MM.1S (cell line): ENCODE measurements at regions not wholly inside any gene's neighbourhood (a gene's known extent, or its start where the extent isn't known, plus 50 kb on each side); places are given as distances from the start of the nearest gene placed in this dataset.

Experiments used
- DNase-seq: peaks from one replicate; pipeline ENCODE4 v3.0.0-alpha.2; 2015
- H2AFZ ChIP-seq: fragments of 300-600 bp; sonication (generic); 2 replicates; pipeline ENCODE4 v1.6.0; 2016; ENCODE audit warnings: antibody characterized with exemption, low read length
- H3F3A ChIP-seq: fragments of 300-600 bp; sonication (generic); 2 replicates; pipeline ENCODE4 v1.6.1; 2016; ENCODE audit warnings: mild to moderate bottlenecking, antibody characterized with exemption, low read length, moderate library complexity, mixed read lengths; ENCODE audit not compliant: insufficient read depth
- H3K27ac ChIP-seq: fragments of 300-600 bp; sonication (generic); 2 replicates; pipeline ENCODE4 v1.5.1; 2016; ENCODE audit warnings: mild to moderate bottlenecking, low read length
- H3K27me3 ChIP-seq: fragments of 300-600 bp; sonication (generic); replicated peaks from 2 replicates; pipeline ENCODE4 v1.6.0; 2016; ENCODE audit warnings: low read length; ENCODE audit not compliant: insufficient read depth
- H3K36me3 ChIP-seq: fragments of 300-600 bp; sonication (generic); replicated peaks from 2 replicates; pipeline ENCODE4 v1.6.1; 2016; ENCODE audit warnings: mild to moderate bottlenecking, low read length, mixed read lengths; ENCODE audit not compliant: insufficient read depth
- H3K4me1 ChIP-seq: fragments of 300-600 bp; sonication (generic); 2 replicates; pipeline ENCODE4 v1.6.1; 2016; ENCODE audit warnings: low read length, mixed read lengths
- H3K4me2 ChIP-seq: fragments of 300-600 bp; sonication (generic); 2 replicates; pipeline ENCODE4 v1.6.0; 2016; ENCODE audit warnings: low read depth, low read length
- H3K4me3 ChIP-seq: fragments of 300-600 bp; sonication (generic); 2 replicates; pipeline ENCODE4 v1.5.1; 2016; ENCODE audit warnings: low read length, mixed read lengths
- H3K79me2 ChIP-seq: fragments of 300-600 bp; sonication (generic); 2 replicates; pipeline ENCODE4 v1.6.1; 2016; ENCODE audit warnings: mixed run types, low read length, mixed read lengths
- H3K9ac ChIP-seq: fragments of 300-600 bp; sonication (generic); 2 replicates; pipeline ENCODE4 v1.6.1; 2016; ENCODE audit warnings: low read length, mixed read lengths
- H3K9me2 ChIP-seq: fragments of 300-600 bp; sonication (generic); replicated peaks from 2 replicates; pipeline ENCODE4 v1.6.1; 2016; ENCODE audit warnings: mild to moderate bottlenecking, low read length, mixed read lengths; ENCODE audit not compliant: insufficient read depth
- H3K9me3 ChIP-seq: fragments of 300-600 bp; sonication (generic); replicated peaks from 2 replicates; pipeline ENCODE4 v1.6.1; 2016; ENCODE audit warnings: mild to moderate bottlenecking, low read length, mixed read lengths; ENCODE audit not compliant: insufficient read depth
- H4K20me1 ChIP-seq: fragments of 300-600 bp; sonication (generic); 2 replicates; pipeline ENCODE4 v1.6.1; 2016; ENCODE audit warnings: mild to moderate bottlenecking, low read length, moderate library complexity, mixed read lengths; ENCODE audit not compliant: insufficient read depth
- CTCF ChIP-seq: fragments of 300-600 bp; sonication (generic); IDR thresholded peaks from 2 replicates; pipeline ENCODE4 v1.5.1; 2016; ENCODE audit warnings: antibody characterized with exemption, low read length, mixed read lengths
- EZH2 ChIP-seq: fragments of 300-600 bp; sonication (generic); optimal IDR thresholded peaks from 2 replicates; pipeline ENCODE3; 2017; ENCODE audit warnings: low read depth, mild to moderate bottlenecking, antibody characterized with exemption, low read length, mixed read lengths
- EZH2phosphoT487 ChIP-seq: fragments of 300-600 bp; sonication (generic); IDR thresholded peaks from 2 replicates; pipeline ENCODE4 v1.6.1; 2018; ENCODE audit warnings: antibody characterized with exemption, low read length

- no peaks in the 10 kb centered on the region for H3K27me3 ChIP-seq
- H3K9me3 ChIP-seq, result no peaks in the 10 kb centered on the region
- H3K27ac ChIP-seq, result no peak overlapping the region
Measured at GRCh38 chr10:124240839-124241291, 147.5 kb upstream of the CHST15 start.

GRCh38 chr10:124239696-124240095 is 146.3 kb upstream of the CHST15 start:
- no peak for DNase-seq
- no peaks in the 10 kb centered on the region for H3K79me2 ChIP-seq
- no peaks in the 10 kb centered on the region for H3K9me2 ChIP-seq
- no peak overlapping the region for H3K4me2 ChIP-seq
- no peaks in the 10 kb centered on the region for H3F3A ChIP-seq
- H4K20me1 ChIP-seq, result no peaks in the 10 kb centered on the region
- H2AFZ ChIP-seq, result no peak overlapping the region
- no peaks in the 10 kb centered on the region for H3K27me3 ChIP-seq
- no peak overlapping the region for H3K4me3 ChIP-seq
- H3K4me1 ChIP-seq, result peaks cover 16% of the 10 kb centered on the region
- no peaks in the 10 kb centered on the region for H3K9me3 ChIP-seq
- no peak overlapping the region for H3K9ac ChIP-seq
- no peak for TF ChIP-seq CTCF
- TF ChIP-seq EZH2phosphoT487, result no peak
- no peak for TF ChIP-seq EZH2
- H3K27ac ChIP-seq, result no peak overlapping the region
- no peaks in the 10 kb centered on the region for H3K36me3 ChIP-seq

More at GRCh38 chr10:124240839-124241291, 147.5 kb upstream of the CHST15 start:
- peaks cover 16% of the 10 kb centered on the region for H3K4me1 ChIP-seq
- no peak overlapping the region for H3K4me2 ChIP-seq
- H3K9ac ChIP-seq, result no peak overlapping the region
- H3K36me3 ChIP-seq, result no peaks in the 10 kb centered on the region
- H3K9me2 ChIP-seq, result no peaks in the 10 kb centered on the region
- no peak for TF ChIP-seq EZH2
- TF ChIP-seq CTCF, result no peak
- no peak for TF ChIP-seq EZH2phosphoT487
- H2AFZ ChIP-seq, result no peak overlapping the region
- H3K79me2 ChIP-seq, result no peaks in the 10 kb centered on the region
- H3F3A ChIP-seq, result no peaks in the 10 kb centered on the region
- H3K4me3 ChIP-seq, result no peak overlapping the region
- no peaks in the 10 kb centered on the region for H4K20me1 ChIP-seq
- DNase-seq, result no peak

GRCh38 chr10:124239134-124239533 is 145.7 kb upstream of the CHST15 start:
- H3K9me3 ChIP-seq, result no peaks in the 10 kb centered on the region
- H3K4me2 ChIP-seq, result no peak overlapping the region
- H3K27me3 ChIP-seq, result no peaks in the 10 kb centered on the region
- H3F3A ChIP-seq, result no peaks in the 10 kb centered on the region
- no peak overlapping the region for H2AFZ ChIP-seq
- no peak overlapping the region for H3K9ac ChIP-seq
- no peaks in the 10 kb centered on the region for H3K9me2 ChIP-seq
- DNase-seq, result no peak
- H3K4me1 ChIP-seq, result peaks cover 16% of the 10 kb centered on the region
- no peaks in the 10 kb centered on the region for H4K20me1 ChIP-seq
- H3K27ac ChIP-seq, result no peak overlapping the region
- TF ChIP-seq CTCF, result no peak
- TF ChIP-seq EZH2phosphoT487, result no peak
- TF ChIP-seq EZH2, result no peak
- no peaks in the 10 kb centered on the region for H3K36me3 ChIP-seq
- no peak overlapping the region for H3K4me3 ChIP-seq
- H3K79me2 ChIP-seq, result no peaks in the 10 kb centered on the region

- TF ChIP-seq CTCF, result no peak
- no peak for TF ChIP-seq EZH2
- TF ChIP-seq EZH2phosphoT487, result no peak
- H3K36me3 ChIP-seq, result no peaks in the 10 kb centered on the region
- no peaks in the 10 kb centered on the region for H3K9me3 ChIP-seq
- no peaks in the 10 kb centered on the region for H3K9me2 ChIP-seq
- H3K4me2 ChIP-seq, result no peak overlapping the region
- no peak overlapping the region for H3K4me3 ChIP-seq
- no peak overlapping the region for H3K27ac ChIP-seq
- peaks cover 16% of the 10 kb centered on the region for H3K4me1 ChIP-seq
- no peak overlapping the region for H3K9ac ChIP-seq
- H3F3A ChIP-seq, result no peaks in the 10 kb centered on the region
- H4K20me1 ChIP-seq, result no peaks in the 10 kb centered on the region
- H3K79me2 ChIP-seq, result no peaks in the 10 kb centered on the region
- DNase-seq, result no peak
- H3K27me3 ChIP-seq, result no peaks in the 10 kb centered on the region
- no peak overlapping the region for H2AFZ ChIP-seq
Measured at GRCh38 chr10:124238367-124238766, 145.0 kb upstream of the CHST15 start.
